ENCODE measurements at regions not wholly inside any gene's neighbourhood (a gene's known extent, or its start where the extent isn't known, plus 50 kb on each side); places are given as distances from the start of the nearest gene placed in this dataset.
"Not testable (repeated sequence)": the region's sequence is repeated elsewhere in the genome, so short reads cannot be mapped to it uniquely, and the experiment has no call there.

GRCh38 chr4:28444886-28445496 lies 1584.3 kb downstream of the STIM2 start:
- no peak for TF ChIP-seq CTCF (IDR thresholded peaks at IDR 0.05; ENCODE audit: insufficient read depth, low read depth, low read length)
- peak; percentile 19 for DNase-seq (ENCODE audit: low read depth)
- H3K4me3 ChIP-seq (ENCODE audit: low read depth, low read length), result no peak overlapping the region

GRCh38 chr4:28449085-28449484 lies 1588.4 kb downstream of the STIM2 start:
- H3K4me3 ChIP-seq (ENCODE audit: low read depth, low read length), result peak overlapping the region; percentile 13
- no peak for DNase-seq (ENCODE audit: low read depth)
- no peak for TF ChIP-seq CTCF (IDR thresholded peaks at IDR 0.05; ENCODE audit: insufficient read depth, low read depth, low read length)

DNA sequence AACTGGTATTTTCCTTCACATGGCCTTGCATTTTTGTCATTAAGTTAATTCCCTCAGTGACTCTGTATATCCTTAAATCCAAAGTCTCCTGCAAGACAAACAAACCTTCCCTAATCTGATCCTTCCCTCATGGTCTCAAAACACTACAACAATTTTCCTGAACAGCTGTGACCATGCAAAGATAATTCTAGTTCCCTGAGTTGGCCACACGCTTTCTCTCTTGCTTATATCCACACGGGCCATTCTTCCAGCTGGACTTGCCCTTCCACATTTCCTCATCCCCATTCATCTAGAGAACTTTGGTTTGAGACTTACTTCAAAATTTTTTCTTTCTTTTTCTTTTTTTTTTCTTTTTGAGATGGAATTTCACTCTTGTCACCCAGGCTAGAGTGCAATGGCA lies 1590.7 kb downstream of the STIM2 start:
- no peak for DNase-seq (ENCODE audit: low read depth)
- H3K4me3 ChIP-seq (ENCODE audit: low read depth, low read length), result no peak overlapping the region
- no peak for TF ChIP-seq CTCF (IDR thresholded peaks at IDR 0.05; ENCODE audit: insufficient read depth, low read depth, low read length)

DNA sequence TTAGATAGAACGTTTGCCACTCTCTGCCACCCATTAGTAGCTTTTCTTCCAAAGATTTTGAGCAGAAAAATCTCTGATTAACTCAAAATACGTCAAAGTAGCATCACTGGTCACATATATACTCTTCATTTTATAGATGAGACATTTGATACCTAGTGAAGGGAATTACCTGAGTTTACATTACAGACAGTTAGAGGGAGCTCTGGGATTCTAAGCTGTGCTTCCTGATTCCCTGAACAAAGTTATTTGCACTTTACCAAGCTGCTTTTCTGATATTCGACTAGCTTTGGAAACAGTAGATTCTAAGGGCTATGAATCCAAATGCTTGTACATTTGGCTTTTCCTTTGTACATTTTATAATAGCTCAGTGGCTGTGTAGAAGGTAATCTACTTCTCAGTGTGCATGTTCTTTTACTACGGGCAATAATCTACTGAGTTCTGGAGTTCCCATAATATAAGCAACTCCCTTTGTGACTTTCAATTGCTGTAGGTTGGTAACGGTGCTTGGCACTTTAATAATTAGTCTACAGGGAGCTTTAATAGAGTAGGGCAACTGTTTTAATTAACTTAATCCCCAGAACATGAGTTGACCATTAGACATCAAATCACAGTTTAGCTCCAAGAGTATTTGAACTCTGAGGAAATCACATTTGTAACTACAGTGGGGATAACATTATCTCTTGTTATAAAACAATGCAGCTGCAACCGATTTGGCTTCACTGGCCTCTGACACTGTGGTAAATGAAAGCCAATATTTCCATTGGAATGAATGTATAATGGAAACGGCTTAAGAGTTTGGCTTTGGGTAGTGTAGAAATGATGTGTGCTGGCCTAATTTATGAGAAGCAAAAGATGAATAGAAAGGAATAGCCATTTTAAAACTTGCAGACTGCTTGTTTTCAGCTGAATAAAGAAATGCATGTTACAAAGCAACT lies 1602.4 kb downstream of the STIM2 start:
- TF ChIP-seq CTCF (IDR thresholded peaks at IDR 0.05; ENCODE audit: insufficient read depth, low read depth, low read length), result no peak
- DNase-seq (ENCODE audit: low read depth), result no peak
- no peak overlapping the region for H3K4me3 ChIP-seq (ENCODE audit: low read depth, low read length)

DNA sequence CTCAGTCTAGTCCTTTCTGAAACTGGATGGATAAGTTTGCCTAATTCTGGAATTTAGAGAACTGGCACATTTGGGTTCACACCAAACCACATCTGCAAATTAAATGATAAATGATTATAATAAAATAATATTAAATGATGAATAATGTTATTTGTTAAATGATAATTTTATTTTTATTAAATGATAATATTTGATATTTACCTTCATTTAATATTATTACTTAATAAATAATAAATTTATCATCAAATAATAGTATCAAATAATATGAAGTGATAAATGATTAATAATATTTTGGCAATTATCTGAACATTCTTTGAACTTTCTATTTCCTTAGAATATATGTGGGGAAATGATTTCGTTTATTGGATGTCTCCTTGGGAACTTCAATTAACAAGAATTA lies 1604.2 kb downstream of the STIM2 start:
- DNase-seq (ENCODE audit: low read depth), result no peak
- H3K4me3 ChIP-seq (ENCODE audit: low read depth, low read length), result no peak overlapping the region
- no peak for TF ChIP-seq CTCF (IDR thresholded peaks at IDR 0.05; ENCODE audit: insufficient read depth, low read depth, low read length)

DNA sequence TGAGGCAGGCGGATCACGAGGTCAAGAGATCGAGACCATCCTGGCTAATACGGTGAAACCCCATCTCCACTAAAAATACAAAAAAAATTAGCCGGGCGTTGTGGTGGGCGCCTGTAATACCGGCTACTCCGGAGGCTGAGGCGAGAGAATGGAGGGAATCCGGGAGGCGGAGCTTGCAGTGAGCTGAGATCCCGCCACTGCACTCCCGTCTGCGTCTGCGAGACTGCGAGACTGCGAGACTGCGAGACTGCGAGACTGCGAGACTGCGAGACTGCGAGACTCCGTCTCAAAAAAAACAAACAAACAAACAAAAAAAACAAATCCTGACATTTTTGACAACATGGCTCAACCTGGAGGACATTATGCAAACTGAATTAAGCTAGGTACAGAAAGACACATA lies 1606.2 kb downstream of the STIM2 start:
- DNase-seq (ENCODE audit: low read depth); H3K4me3 ChIP-seq (ENCODE audit: low read depth, low read length): not testable (repeated sequence)

- H3K4me3 ChIP-seq (ENCODE audit: low read depth, low read length), result no peak overlapping the region
- TF ChIP-seq CTCF (IDR thresholded peaks at IDR 0.05; ENCODE audit: insufficient read depth, low read depth, low read length), result no peak
- DNase-seq (ENCODE audit: low read depth), result no peak
Observed at GRCh38 chr4:28469387-28469786, 1608.7 kb downstream of the STIM2 start.
